ENCODE measurements at regions not wholly inside any gene's neighbourhood (a gene's known extent, or its start where the extent isn't known, plus 50 kb on each side); places are given as distances from the start of the nearest gene placed in this dataset.

- no peaks in the 10 kb centered on the region for H3K4me1 Mint-ChIP-seq
- ATAC-seq = no peak
Observed at GRCh38 chr4:159021597-159022385, 81.1 kb upstream of the RAPGEF2 start.

DNA sequence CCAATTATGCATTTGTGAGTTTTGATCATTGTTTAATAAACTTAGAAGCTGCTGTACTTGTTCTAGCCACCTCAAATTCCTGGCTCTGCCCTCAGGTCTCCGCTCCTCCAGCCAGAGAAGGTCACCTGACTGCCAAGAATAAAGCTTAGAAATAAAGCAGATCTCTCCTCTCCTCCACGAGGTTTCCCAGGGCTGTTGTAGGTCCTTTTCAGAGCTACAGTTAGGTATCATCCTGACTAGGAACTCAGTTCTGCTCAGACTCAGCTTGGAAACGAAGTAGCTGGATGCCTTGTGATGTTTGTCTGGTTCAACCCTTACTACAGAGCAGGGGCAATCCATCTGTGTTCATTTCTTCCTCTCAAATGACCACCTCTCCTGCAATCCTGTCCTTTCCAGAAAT is 79.1 kb upstream of the RAPGEF2 start:
- no peaks in the 10 kb centered on the region for H3K27me3 ChIP-seq (ENCODE audit: control insufficient read depth, insufficient read depth, low read length)
- no peak overlapping the region for H3K27ac Mint-ChIP-seq
- peaks cover 0 to 3% of the 10 kb centered on the region in 2 donors for H3K27me3 Mint-ChIP-seq (ENCODE audit: low read depth in 2 of 2)
- no peaks in the 10 kb centered on the region for H3K9me3 ChIP-seq (ENCODE audit: control insufficient read depth, insufficient read depth, low read length)
- 73% methylated on average over 3 of the region's 3 CpGs for WGBS (ENCODE audit: insufficient coverage)
- H3K27ac ChIP-seq (ENCODE audit: low read length) = no peak overlapping the region
- no peak for TF ChIP-seq CTCF (IDR thresholded peaks at IDR 0.05)
- H3K4me1 ChIP-seq (ENCODE audit: control insufficient read depth, insufficient read depth, low read length) = no peaks in the 10 kb centered on the region
- H3K9me3 Mint-ChIP-seq = no peaks in the 10 kb centered on the region
- DNase-seq (no peak), ATAC-seq (no peak)
- H3K4me3 ChIP-seq (ENCODE audit: low read length) = no peak overlapping the region
- intact Hi-C loops (cut with micrococcal nuclease) = no loop called here
- no peaks in the 10 kb centered on the region for H3K36me3 ChIP-seq (ENCODE audit: control insufficient read depth, insufficient read depth, low read length)
- no peaks in the 10 kb centered on the region for H3K4me1 Mint-ChIP-seq
- H3K36me3 Mint-ChIP-seq = no peaks in the 10 kb centered on the region
- no peak overlapping the region for H3K4me3 Mint-ChIP-seq

More at GRCh38 chr4:159021597-159022385, 81.1 kb upstream of the RAPGEF2 start:
- Histone ChIP-seq H3K4me1 (ENCODE audit: control insufficient read depth, insufficient read depth, low read length) (no peaks in the 10 kb centered on the region), H3K27ac (ENCODE audit: low read length) (no peak overlapping the region), H3K36me3 (ENCODE audit: control insufficient read depth, insufficient read depth, low read length) (no peaks in the 10 kb centered on the region), H3K27me3 (ENCODE audit: control insufficient read depth, insufficient read depth, low read length) (no peaks in the 10 kb centered on the region), H3K9me3 (ENCODE audit: control insufficient read depth, insufficient read depth, low read length) (no peaks in the 10 kb centered on the region), H3K4me3 (ENCODE audit: low read length) (no peak overlapping the region)
- Mint-ChIP-seq H3K4me3 (no peak overlapping the region), H3K9me3 (no peaks in the 10 kb centered on the region), H3K27ac (no peak overlapping the region), H3K27me3 (ENCODE audit: low read depth in 2 of 2) (peaks cover 0 to 3% of the 10 kb centered on the region in 2 donors), H3K36me3 (no peaks in the 10 kb centered on the region)
- no peak for DNase-seq
- TF ChIP-seq CTCF (IDR thresholded peaks at IDR 0.05) = no peak
- intact Hi-C loops (cut with micrococcal nuclease) = no loop called here
- WGBS (ENCODE audit: insufficient coverage) = 93% methylated on average over 4 of the region's 6 CpGs

- Histone ChIP-seq H3K9me3 (ENCODE audit: control insufficient read depth, insufficient read depth, low read length) (no peaks in the 10 kb centered on the region), H3K36me3 (ENCODE audit: control insufficient read depth, insufficient read depth, low read length) (no peaks in the 10 kb centered on the region), H3K27me3 (ENCODE audit: control insufficient read depth, insufficient read depth, low read length) (no peaks in the 10 kb centered on the region), H3K4me3 (ENCODE audit: low read length) (no peak overlapping the region), H3K27ac (ENCODE audit: low read length) (no peak overlapping the region), H3K4me1 (ENCODE audit: control insufficient read depth, insufficient read depth, low read length) (no peaks in the 10 kb centered on the region)
- DNase-seq (no peak), ATAC-seq (no peak)
- no peak for TF ChIP-seq CTCF (IDR thresholded peaks at IDR 0.05)
- Mint-ChIP-seq H3K4me1 (no peaks in the 10 kb centered on the region), H3K27ac (no peak overlapping the region), H3K9me3 (no peaks in the 10 kb centered on the region), H3K27me3 (ENCODE audit: low read depth in 2 of 2) (peaks cover 0 to 3% of the 10 kb centered on the region in 2 donors), H3K36me3 (no peaks in the 10 kb centered on the region), H3K4me3 (no peak overlapping the region)
- intact Hi-C loops (cut with micrococcal nuclease) = no loop called here
- 66% methylated on average over 5 of the region's 5 CpGs for WGBS (ENCODE audit: insufficient coverage)
Observed at GRCh38 chr4:159024266-159024665, 78.6 kb upstream of the RAPGEF2 start.

GRCh38 chr4:159024828-159025227 is 78.1 kb upstream of the RAPGEF2 start:
- Mint-ChIP-seq H3K27me3 (ENCODE audit: low read depth in 2 of 2) (no peaks in the 10 kb centered on the region), H3K9me3 (no peaks in the 10 kb centered on the region), H3K4me3 (no peak overlapping the region), H3K36me3 (no peaks in the 10 kb centered on the region), H3K4me1 (no peaks in the 10 kb centered on the region), H3K27ac (no peak overlapping the region)
- Histone ChIP-seq H3K4me1 (ENCODE audit: control insufficient read depth, insufficient read depth, low read length) (no peaks in the 10 kb centered on the region), H3K36me3 (ENCODE audit: control insufficient read depth, insufficient read depth, low read length) (no peaks in the 10 kb centered on the region), H3K9me3 (ENCODE audit: control insufficient read depth, insufficient read depth, low read length) (no peaks in the 10 kb centered on the region), H3K27me3 (ENCODE audit: control insufficient read depth, insufficient read depth, low read length) (no peaks in the 10 kb centered on the region), H3K27ac (ENCODE audit: low read length) (no peak overlapping the region), H3K4me3 (ENCODE audit: low read length) (no peak overlapping the region)
- no peak for TF ChIP-seq CTCF (IDR thresholded peaks at IDR 0.05)
- ATAC-seq (no peak), DNase-seq (no peak)
- WGBS (ENCODE audit: insufficient coverage) = 94% methylated on average over 3 of the region's 3 CpGs
- intact Hi-C loops (cut with micrococcal nuclease) = no loop called here

Measured in natural killer cell (primary cell).